ENCODE measurements at regions not wholly inside any gene's neighbourhood (a gene's known extent, or its start where the extent isn't known, plus 50 kb on each side); places are given as distances from the start of the nearest gene placed in this dataset.

DNA sequence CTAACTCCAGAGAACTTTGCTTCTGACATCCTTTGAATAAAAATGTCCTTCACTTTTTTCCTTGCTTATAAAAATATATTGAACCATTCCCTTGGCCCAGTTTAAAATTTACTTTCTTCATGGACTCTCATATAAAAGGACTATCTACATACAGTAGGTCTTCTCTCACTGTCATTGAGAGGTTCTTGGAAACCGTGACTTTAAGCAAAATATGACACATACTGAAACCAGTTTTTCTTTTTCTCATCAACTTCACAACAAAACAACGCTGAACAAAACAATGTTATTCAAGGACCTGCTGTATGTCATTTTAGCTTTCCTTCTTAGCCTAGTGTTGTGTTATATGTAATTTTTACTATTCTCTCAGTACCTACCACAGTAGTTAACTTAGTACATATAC, 496.8 kb downstream of the CENPC start:
- Histone ChIP-seq H3K4me2 (ENCODE audit: insufficient read depth, low read length) (no peak overlapping the region), H3K9me3 (replicated peaks; ENCODE audit: control insufficient read depth, insufficient read depth, low read length) (no peaks in the 10 kb centered on the region), H3K9me1 (replicated peaks; ENCODE audit: control insufficient read depth, extremely low read depth, insufficient read depth, low read length) (no peaks in the 10 kb centered on the region), H3K9ac (replicated peaks; ENCODE audit: extremely low read depth, insufficient read depth, low read length) (no peak overlapping the region), H3K27me3 (ENCODE audit: control insufficient read depth in 2 of 2, insufficient read depth in 2 of 2, low read length in 2 of 2) (no peaks in the 10 kb centered on the region), H3K4me1 (ENCODE audit: control insufficient read depth, extremely low read depth, insufficient read depth, low read length) (no peaks in the 10 kb centered on the region), H2AFZ (ENCODE audit: low read depth, low read length) (no peak overlapping the region), H3K4me3 (replicated peaks in 1 of 3; ENCODE audit: insufficient read depth in 1 of 3, low read depth in 1 of 3, low read length in 3 of 3) (no peak overlapping the region), H3K36me3 (ENCODE audit: control insufficient read depth in 2 of 2, extremely low read depth in 1 of 2, insufficient read depth in 2 of 2, low read length in 2 of 2) (no peaks in the 10 kb centered on the region), H3K79me2 (ENCODE audit: control insufficient read depth, insufficient read depth, low read length) (no peaks in the 10 kb centered on the region), H4K20me1 (replicated peaks; ENCODE audit: control insufficient read depth, extremely low read depth, insufficient read depth, low read length) (no peaks in the 10 kb centered on the region), H3K27ac (ENCODE audit: insufficient read depth, low read depth, low read length) (no peak overlapping the region)
- CTCF ChIA-PET: no interaction called here
- POLR2A ChIA-PET: no interaction called here
- DNase-seq (ENCODE audit: low read depth, low spot score) (no peak), FAIRE-seq (no peak)
- no TSS peak for BruUV-seq (replicated peaks)
- intact Hi-C loops (cut with micrococcal nuclease) (no loop called here), dilution Hi-C loops (cut with MboI; ENCODE audit: extremely low pct_ligation_motif_present, low sequenced_read_pairs) (no loop called here)
- no peak for TF ChIP-seq EZH2 (IDR thresholded peaks at IDR 0.05; ENCODE audit: borderline replicate concordance, low read depth, low read length, severe bottlenecking)
- no peak for TF ChIP-seq POLR2A (IDR thresholded peaks at IDR 0.05; ENCODE audit: low read depth, low read length)
- TF ChIP-seq FOS (IDR thresholded peaks at IDR 0.05; ENCODE audit: borderline replicate concordance, insufficient read depth, low read length): no peak
- no peak for TF ChIP-seq JUN (IDR thresholded peaks at IDR 0.05; ENCODE audit: borderline replicate concordance, insufficient read depth, insufficient read length, low read depth)
- TF ChIP-seq POLR2AphosphoS5 (IDR thresholded peaks at IDR 0.05; ENCODE audit: insufficient read depth, low read depth, low read length): no peak
- no peak for TF ChIP-seq MYC (IDR thresholded peaks at IDR 0.05; ENCODE audit: low read depth, low read length)
- TF ChIP-seq, protein P1, sequence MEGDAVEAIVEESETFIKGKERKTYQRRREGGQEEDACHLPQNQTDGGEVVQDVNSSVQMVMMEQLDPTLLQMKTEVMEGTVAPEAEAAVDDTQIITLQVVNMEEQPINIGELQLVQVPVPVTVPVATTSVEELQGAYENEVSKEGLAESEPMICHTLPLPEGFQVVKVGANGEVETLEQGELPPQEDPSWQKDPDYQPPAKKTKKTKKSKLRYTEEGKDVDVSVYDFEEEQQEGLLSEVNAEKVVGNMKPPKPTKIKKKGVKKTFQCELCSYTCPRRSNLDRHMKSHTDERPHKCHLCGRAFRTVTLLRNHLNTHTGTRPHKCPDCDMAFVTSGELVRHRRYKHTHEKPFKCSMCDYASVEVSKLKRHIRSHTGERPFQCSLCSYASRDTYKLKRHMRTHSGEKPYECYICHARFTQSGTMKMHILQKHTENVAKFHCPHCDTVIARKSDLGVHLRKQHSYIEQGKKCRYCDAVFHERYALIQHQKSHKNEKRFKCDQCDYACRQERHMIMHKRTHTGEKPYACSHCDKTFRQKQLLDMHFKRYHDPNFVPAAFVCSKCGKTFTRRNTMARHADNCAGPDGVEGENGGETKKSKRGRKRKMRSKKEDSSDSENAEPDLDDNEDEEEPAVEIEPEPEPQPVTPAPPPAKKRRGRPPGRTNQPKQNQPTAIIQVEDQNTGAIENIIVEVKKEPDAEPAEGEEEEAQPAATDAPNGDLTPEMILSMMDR (IDR thresholded peaks at IDR 0.05; ENCODE audit: extremely low read depth in 1 of 2, insufficient read depth in 1 of 2, low read depth in 1 of 2, low read length in 2 of 2): no peak
- no peak for TF ChIP-seq GATA2 (IDR thresholded peaks at IDR 0.05; ENCODE audit: insufficient read depth, insufficient read length, low read depth, low read length)
- TF ChIP-seq, protein P2, sequence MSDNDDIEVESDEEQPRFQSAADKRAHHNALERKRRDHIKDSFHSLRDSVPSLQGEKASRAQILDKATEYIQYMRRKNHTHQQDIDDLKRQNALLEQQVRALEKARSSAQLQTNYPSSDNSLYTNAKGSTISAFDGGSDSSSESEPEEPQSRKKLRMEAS (IDR thresholded peaks at IDR 0.05; ENCODE audit: insufficient read depth, insufficient read length): no peak

All from endothelial cell of umbilical vein (primary cell).